ENCODE measurements at regions not wholly inside any gene's neighbourhood (a gene's known extent, or its start where the extent isn't known, plus 50 kb on each side); places are given as distances from the start of the nearest gene placed in this dataset.

- TF ChIP-seq EZH2 (IDR thresholded peaks at IDR 0.05; ENCODE audit: borderline replicate concordance, low read depth, low read length, severe bottlenecking): no peak
- TF ChIP-seq POLR2A (IDR thresholded peaks at IDR 0.05; ENCODE audit: low read depth, low read length): no peak
- TF ChIP-seq CTCF (IDR thresholded peaks at IDR 0.05; ENCODE audit: extremely low read depth in 1 of 2, insufficient read depth in 1 of 2, low read depth in 1 of 2, low read length in 2 of 2): no peak
- no peak for TF ChIP-seq POLR2AphosphoS5 (IDR thresholded peaks at IDR 0.05; ENCODE audit: insufficient read depth, low read depth, low read length)
- no peak for TF ChIP-seq JUN (IDR thresholded peaks at IDR 0.05; ENCODE audit: borderline replicate concordance, insufficient read depth, insufficient read length, low read depth)
- TF ChIP-seq GATA2 (IDR thresholded peaks at IDR 0.05; ENCODE audit: insufficient read depth, insufficient read length, low read depth, low read length): no peak
- TF ChIP-seq MAX (IDR thresholded peaks at IDR 0.05; ENCODE audit: insufficient read depth, insufficient read length): no peak
- no peak for TF ChIP-seq MYC (IDR thresholded peaks at IDR 0.05; ENCODE audit: low read depth, low read length)
- TF ChIP-seq FOS (IDR thresholded peaks at IDR 0.05; ENCODE audit: borderline replicate concordance, insufficient read depth, low read length): no peak
Observed at GRCh38 chr11:128327274-128327673, 260.1 kb downstream of the ETS1 start.

All from endothelial cell of umbilical vein (primary cell).